OCI-LY3 (cell line): ENCODE measurements at regions not wholly inside any gene's neighbourhood (a gene's known extent, or its start where the extent isn't known, plus 50 kb on each side); places are given as distances from the start of the nearest gene placed in this dataset.

Experiments
- H2AFZ ChIP-seq: fragments of 200-600, 300-600 bp; shearing (Covaris generic); 2 replicates; pipeline ENCODE4 v1.6.0; 2014; ENCODE audit warnings: antibody characterized with exemption, low read depth, low read length
- H3K27ac ChIP-seq: fragments of 200-600, 300-600 bp; sonication (generic); 2 replicates; pipeline ENCODE4 v1.5.1; 2014; ENCODE audit warnings: mild to moderate bottlenecking, low read length, moderate library complexity, mixed read lengths
- H3K27me3 ChIP-seq: fragments of 200-600, 300-600 bp; sonication (generic); 2 replicates; pipeline ENCODE4 v1.6.1; 2014; ENCODE audit warnings: low read depth, low read length, mixed read lengths
- H3K36me3 ChIP-seq: fragments of 200-600, 300-600 bp; sonication (generic); replicated peaks from 2 replicates; pipeline ENCODE3; 2014; ENCODE audit warnings: low read depth, low read length, mixed read lengths
- H3K4me1 ChIP-seq: fragments of 300-600, 200-600 bp; sonication (generic); 2 replicates; pipeline ENCODE4 v1.6.1; 2014; ENCODE audit warnings: low read length, mixed read lengths
- H3K4me2 ChIP-seq: fragments of 200-600, 300-600 bp; sonication (generic); 2 replicates; pipeline ENCODE4 v1.6.1; 2014; ENCODE audit warnings: low read length, mixed read lengths
- H3K4me3 ChIP-seq: fragments of 300-600, 200-600 bp; sonication (generic); 2 replicates; pipeline ENCODE4 v1.5.1; 2014; ENCODE audit warnings: antibody characterized with exemption, mild to moderate bottlenecking, low read length, moderate library complexity
- H3K79me2 ChIP-seq: fragments of 300-600, 200-600 bp; shearing (Covaris generic); 2 replicates; pipeline ENCODE4 v1.6.1; 2014; ENCODE audit warnings: mild to moderate bottlenecking, low read length, mixed read lengths
- H3K9ac ChIP-seq: fragments of 300-600, 200-600 bp; shearing (Covaris generic); 2 replicates; pipeline ENCODE4 v1.6.0; 2014; ENCODE audit warnings: mild to moderate bottlenecking, low read length, moderate library complexity
- H3K9me3 ChIP-seq: fragments of 200-600, 300-600 bp; shearing (Covaris generic); 2 replicates; pipeline ENCODE4 v1.6.1; 2014; ENCODE audit warnings: low read length, mixed read lengths; ENCODE audit not compliant: insufficient read depth
- H4K20me1 ChIP-seq: fragments of 200-600, 300-600 bp; sonication (generic); 2 replicates; pipeline ENCODE4 v1.6.1; 2016; ENCODE audit warnings: low read length, mixed read lengths; ENCODE audit not compliant: insufficient read depth
- EZH2phosphoT487 ChIP-seq: fragments of 200-600 bp; shearing (Covaris generic); IDR thresholded peaks from 2 replicates; pipeline ENCODE4 v1.6.1; 2018; ENCODE audit warnings: antibody characterized with exemption, mixed run types, low read depth
- TF ChIP-seq, protein P1 (sequence below): fragments of 200-600, 300-600 bp; sonication (generic); IDR thresholded peaks from 2 replicates; pipeline ENCODE4 v1.5.1; 2014; ENCODE audit warnings: antibody characterized with exemption, low read length, low read depth

DNA sequence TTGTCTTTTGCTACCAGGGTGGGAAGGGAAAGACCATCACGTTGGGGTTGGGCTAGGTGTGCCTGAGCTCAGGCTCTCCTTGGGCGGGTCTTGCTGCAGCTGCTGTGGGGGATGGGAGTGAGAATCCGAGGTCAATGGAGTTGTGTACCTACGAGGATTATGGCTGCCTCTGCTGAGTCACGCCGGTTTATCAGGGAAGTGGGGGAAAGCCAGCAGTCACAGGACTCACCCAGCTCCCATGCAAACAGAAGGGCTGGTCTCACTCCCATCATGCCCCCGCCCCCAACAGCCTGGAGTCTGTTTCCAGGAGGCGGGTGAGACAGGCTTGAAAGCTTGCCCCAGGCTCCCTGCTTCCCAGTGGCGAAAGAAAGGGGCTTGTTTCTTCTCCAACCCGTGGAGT lies 1259.0 kb upstream of the GOT2 start:
- H3K4me3 ChIP-seq = no peak overlapping the region
- H3K27me3 ChIP-seq = no peaks in the 10 kb centered on the region
- no peaks in the 10 kb centered on the region; the same call in 1 of the 2 replicates for H3K9me3 ChIP-seq
- H3K27ac ChIP-seq = no peak overlapping the region
- H3K36me3 ChIP-seq = no peaks in the 10 kb centered on the region
- no peak overlapping the region for H3K9ac ChIP-seq
- no peak overlapping the region for H3K4me2 ChIP-seq
- H4K20me1 ChIP-seq = no peaks in the 10 kb centered on the region
- H2AFZ ChIP-seq = no peak overlapping the region
- no peak for TF ChIP-seq EZH2phosphoT487
- TF ChIP-seq, protein P1, sequence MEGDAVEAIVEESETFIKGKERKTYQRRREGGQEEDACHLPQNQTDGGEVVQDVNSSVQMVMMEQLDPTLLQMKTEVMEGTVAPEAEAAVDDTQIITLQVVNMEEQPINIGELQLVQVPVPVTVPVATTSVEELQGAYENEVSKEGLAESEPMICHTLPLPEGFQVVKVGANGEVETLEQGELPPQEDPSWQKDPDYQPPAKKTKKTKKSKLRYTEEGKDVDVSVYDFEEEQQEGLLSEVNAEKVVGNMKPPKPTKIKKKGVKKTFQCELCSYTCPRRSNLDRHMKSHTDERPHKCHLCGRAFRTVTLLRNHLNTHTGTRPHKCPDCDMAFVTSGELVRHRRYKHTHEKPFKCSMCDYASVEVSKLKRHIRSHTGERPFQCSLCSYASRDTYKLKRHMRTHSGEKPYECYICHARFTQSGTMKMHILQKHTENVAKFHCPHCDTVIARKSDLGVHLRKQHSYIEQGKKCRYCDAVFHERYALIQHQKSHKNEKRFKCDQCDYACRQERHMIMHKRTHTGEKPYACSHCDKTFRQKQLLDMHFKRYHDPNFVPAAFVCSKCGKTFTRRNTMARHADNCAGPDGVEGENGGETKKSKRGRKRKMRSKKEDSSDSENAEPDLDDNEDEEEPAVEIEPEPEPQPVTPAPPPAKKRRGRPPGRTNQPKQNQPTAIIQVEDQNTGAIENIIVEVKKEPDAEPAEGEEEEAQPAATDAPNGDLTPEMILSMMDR = no peak
- H3K4me1 ChIP-seq = no peaks in the 10 kb centered on the region
- no peaks in the 10 kb centered on the region for H3K79me2 ChIP-seq

DNA sequence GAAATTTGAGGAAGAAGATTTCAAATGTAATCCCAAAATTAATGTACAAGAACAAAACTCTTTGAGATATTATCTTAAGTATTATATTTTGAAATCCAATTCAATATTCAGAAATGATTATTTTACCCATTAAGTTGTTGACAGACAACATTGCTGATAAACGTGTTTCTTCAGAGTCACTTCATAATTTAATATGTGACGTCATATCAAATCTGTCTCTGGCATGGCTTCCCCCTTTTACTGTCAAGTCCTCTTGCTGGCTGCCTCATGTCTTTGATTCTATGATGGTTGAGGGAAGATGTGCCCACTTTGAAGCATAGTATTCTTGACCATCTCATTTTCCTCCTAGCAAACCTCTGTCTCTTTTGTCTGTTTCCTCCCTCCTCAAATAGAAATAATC lies 1257.1 kb upstream of the GOT2 start:
- H3K4me1 ChIP-seq = no peaks in the 10 kb centered on the region
- no peak overlapping the region for H3K9ac ChIP-seq
- H3K27ac ChIP-seq = no peak overlapping the region
- H2AFZ ChIP-seq = no peak overlapping the region
- no peaks in the 10 kb centered on the region; the same call in 1 of the 2 replicates for H3K9me3 ChIP-seq
- no peak overlapping the region for H3K4me3 ChIP-seq
- H3K4me2 ChIP-seq = no peak overlapping the region
- no peaks in the 10 kb centered on the region for H3K27me3 ChIP-seq
- H3K36me3 ChIP-seq = no peaks in the 10 kb centered on the region
- TF ChIP-seq, protein P1 = no peak
- TF ChIP-seq EZH2phosphoT487 = no peak
- no peaks in the 10 kb centered on the region for H3K79me2 ChIP-seq
- no peaks in the 10 kb centered on the region for H4K20me1 ChIP-seq

DNA sequence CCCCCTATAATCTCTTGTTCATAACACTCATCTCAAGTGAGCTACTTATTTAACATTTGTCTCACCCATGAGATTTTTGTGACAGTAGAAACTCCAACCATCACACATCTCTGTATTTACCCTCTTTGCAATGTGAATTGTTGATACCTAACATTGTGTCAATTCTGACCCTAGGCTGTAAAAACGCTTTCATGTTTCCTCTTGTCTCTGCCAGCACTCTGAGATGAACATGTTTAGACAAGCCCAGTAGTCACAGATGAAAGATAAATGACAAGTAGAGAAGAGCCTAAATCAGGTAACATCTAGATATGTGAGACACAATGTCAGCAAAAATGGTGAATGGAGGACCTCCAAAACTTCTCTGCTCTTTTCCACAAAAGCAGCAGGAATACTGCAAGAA lies 1254.5 kb upstream of the GOT2 start:
- Histone ChIP-seq H3K36me3 (no peaks in the 10 kb centered on the region), H3K9me3 (no peaks in the 10 kb centered on the region; the same call in 1 of the 2 replicates), H3K4me3 (no peak overlapping the region), H3K4me1 (no peaks in the 10 kb centered on the region), H3K79me2 (no peaks in the 10 kb centered on the region), H3K27me3 (no peaks in the 10 kb centered on the region), H4K20me1 (no peaks in the 10 kb centered on the region), H3K4me2 (no peak overlapping the region), H2AFZ (no peak overlapping the region), H3K9ac (no peak overlapping the region), H3K27ac (no peak overlapping the region)
- TF ChIP-seq, protein P1 = no peak
- no peak for TF ChIP-seq EZH2phosphoT487

DNA sequence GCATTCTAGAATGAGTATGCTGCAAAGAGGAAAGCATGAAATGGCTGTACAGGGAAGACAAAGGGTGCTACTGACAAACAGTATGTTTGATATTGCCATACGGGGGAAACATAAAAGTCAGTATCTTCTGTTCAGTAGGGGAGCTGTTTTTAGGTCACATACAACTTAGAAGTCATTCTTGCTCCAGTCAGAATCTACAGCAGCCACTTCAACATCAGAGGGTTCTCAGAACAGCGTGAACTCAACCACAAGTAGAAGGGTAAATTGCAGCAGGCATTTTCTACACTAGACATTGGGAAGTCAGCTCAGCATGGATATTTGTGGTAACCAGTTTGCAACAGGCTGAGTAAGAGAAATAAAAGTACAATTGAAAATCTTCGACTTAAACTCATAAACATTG lies 1241.8 kb upstream of the GOT2 start:
- Histone ChIP-seq H3K9ac (no peak overlapping the region), H3K4me2 (no peak overlapping the region), H2AFZ (no peak overlapping the region), H3K4me1 (no peaks in the 10 kb centered on the region), H3K27me3 (no peaks in the 10 kb centered on the region), H3K79me2 (no peaks in the 10 kb centered on the region), H3K9me3 (no peaks in the 10 kb centered on the region), H3K4me3 (no peak overlapping the region), H3K36me3 (no peaks in the 10 kb centered on the region), H4K20me1 (no peaks in the 10 kb centered on the region), H3K27ac (no peak overlapping the region)
- TF ChIP-seq, protein P1 = no peak
- TF ChIP-seq EZH2phosphoT487 = no peak
